GM19023 (cell line): ENCODE measurements at regions not wholly inside any gene's neighbourhood (a gene's known extent, or its start where the extent isn't known, plus 50 kb on each side); places are given as distances from the start of the nearest gene placed in this dataset.
"Not testable (repeated sequence)": the region's sequence is repeated elsewhere in the genome, so short reads cannot be mapped to it uniquely, and the experiment has no call there.

Source experiments
- ATAC-seq: cut with Tn5 transposase; IDR thresholded peaks from one replicate; pipeline ENCODE4 v1.9.1; 2021; ENCODE audit warnings: mild to moderate bottlenecking, moderate library complexity; ENCODE audit not compliant: unreplicated experiment

DNA sequence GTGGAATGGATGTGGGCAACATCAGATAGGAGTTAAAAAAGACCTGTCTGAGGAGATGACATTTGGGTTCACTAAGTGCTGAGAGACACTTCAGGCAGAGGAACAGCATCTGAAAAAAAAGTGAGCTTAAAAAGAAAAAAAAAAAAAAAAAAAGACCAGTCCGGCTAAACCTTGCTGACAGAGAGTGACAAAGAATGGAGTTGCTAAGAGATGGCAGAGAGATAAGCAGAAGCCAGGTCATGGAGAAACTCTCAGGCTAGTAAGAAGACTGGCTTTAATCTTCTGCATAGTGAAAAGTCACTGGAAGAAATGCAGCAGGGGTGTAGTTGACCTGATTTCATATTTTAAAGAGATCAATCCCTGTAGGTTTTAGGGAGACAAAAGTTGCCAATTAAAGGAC is 711.1 kb upstream of the SEMA3D start:
- ATAC-seq, result no peak

DNA sequence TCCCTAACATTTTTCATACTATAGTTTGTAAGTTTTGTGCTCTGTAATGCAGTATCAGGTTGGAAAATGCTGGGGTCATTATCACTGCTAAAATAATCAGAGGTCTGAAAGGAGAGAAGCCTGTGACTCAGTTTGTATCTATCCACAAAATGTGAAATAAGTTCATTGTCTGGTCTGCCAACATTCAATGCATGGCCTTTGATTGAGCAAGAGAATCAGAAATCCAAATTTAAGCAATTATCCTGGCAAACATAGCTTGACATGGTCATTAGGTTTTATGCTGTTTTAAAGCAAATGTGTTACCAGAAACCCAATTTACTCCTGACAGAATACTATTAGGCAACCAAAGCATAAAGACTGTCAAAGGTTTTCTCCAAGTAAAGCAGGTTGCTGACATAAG is 709.7 kb upstream of the SEMA3D start:
- ATAC-seq, result no peak

DNA sequence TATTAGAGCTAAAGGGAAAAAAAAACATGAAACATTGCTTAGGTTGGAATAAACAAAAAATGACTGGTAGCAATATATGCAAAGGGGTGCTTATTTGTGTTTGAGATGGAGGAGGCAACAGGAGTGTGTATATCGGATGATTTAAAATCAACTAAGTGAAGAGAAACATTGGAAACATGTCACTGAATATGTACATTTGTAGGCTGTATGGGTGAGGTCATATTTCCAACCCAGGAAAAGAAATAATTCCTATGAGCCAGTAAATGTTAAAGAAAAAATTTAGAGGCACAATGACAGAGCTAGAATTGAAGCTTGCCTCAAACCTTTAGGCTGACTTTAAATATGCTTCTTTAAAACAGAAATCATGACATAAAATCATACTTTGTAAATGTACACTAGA is 709.0 kb upstream of the SEMA3D start:
- ATAC-seq, result no peak

DNA sequence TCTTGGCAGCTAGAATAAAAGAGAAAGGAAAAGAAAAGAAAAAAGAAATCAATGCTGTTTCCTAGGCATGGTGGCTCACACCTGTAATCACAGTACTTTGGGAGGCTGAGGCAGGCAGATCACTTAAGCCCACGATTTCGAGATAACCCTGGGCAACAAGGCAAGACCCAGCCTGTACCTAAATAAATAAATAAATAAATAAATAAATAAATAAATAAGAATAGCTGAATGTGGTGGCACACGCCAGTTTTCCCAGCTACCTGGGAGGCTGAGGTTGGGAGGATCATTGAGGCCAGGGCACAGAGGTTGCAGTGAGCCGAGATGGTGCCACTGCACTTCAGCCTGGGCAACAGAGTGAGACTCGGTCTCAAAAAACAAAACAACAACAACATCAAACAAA is 705.0 kb upstream of the SEMA3D start:
- not testable (repeated sequence) for ATAC-seq

DNA sequence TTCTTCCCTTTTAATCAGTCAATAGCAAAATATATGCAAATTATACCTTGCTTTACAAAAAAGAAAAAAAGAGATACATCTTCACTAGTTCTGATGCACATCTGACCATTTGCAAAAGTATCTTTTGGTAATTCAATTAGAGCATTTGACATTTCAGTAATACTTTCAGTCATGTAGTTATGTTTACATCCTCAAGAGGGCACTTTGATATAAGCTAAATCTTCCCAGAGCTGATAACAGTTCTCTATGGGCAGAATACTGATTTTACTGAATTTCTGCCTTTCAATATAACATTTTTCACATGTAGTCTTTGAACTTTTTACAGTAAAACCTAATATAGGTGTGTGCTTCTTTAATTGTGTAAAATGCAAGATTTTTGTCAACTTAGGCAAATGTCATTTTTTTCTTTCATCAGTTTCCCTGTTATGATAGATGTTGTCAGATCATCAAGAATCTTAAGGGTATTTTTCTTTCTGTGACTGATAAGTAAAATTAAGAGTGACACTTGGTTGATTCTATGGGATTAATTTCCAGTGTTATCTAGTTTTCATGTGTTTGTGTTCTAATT is 703.5 kb upstream of the SEMA3D start:
- no peak for ATAC-seq

DNA sequence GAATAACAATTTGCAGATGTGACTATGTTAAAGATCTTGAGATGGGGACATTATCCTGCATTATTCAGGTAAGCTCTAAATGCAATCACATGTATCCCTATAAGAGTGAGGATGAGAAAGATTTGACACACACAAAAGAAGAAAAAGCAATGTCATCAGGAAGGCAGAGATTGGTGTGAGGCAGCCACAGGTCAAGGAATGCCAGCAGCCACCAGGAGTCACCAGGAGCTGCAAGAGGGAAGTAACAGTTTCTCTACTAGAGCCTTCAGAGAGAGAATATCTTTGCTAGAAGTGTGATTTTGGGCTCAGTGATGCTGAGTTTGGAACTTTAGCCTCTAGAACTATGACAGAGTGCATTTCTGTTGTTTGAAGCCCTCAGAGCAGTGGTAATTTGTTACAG is 700.3 kb upstream of the SEMA3D start:
- ATAC-seq, result no peak

DNA sequence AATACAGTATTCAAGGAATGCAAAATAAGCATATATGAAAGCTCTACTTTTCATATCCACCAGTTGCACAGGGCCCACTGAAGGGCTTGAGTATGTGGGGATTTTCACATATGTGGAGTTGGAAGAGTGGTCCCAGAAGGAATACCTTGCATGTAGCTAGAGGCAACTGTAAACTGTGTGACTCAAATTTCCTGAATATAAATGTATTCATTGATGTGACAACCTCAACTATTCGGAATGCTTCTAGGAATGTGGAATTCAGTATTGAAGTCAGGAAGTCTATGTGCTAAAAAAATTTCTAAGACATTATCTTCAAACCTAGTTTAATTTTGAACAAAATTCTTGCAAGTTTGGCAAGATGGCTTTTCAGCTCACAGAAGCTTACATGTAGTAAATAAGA is 695.5 kb upstream of the SEMA3D start:
- no peak for ATAC-seq

DNA sequence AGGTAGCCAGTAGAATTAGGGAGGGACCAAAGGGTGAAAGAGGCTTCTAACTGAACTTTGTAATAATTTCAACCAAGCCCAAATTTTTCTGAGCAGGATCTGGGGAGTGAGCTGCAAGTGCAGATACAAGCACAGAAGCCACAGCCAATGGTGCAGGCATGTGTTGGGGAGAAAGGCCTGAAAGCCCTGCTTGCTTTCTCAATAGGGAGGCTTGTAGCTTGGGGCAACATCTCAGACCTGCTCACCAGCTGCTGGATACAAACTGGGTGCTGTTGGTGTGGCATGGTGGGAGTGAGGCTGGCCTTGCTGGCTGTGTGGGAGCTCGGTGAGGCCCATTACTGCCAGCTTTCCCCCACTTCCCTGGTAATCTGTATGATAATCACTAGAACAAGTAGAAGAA is 688.5 kb upstream of the SEMA3D start:
- no peak for ATAC-seq

DNA sequence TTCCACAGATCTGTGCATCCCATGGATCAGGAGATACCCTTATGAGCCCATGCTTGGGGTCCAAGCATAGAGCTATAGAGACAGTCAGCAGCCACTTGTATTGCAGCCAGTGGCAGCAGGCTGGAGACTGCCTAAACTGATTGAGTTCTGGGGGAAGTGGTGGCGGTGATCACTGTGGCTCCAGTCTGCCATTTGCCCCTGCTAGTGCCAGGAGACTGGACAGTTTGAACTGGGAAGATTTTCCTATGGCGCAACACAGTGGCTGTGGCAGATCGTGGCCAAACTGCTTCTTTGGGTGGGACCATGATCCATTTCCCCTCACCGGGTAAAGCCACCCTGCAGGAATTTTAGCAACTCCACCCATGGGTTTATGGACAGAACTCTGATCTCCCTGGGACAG is 679.7 kb upstream of the SEMA3D start:
- no peak for ATAC-seq

DNA sequence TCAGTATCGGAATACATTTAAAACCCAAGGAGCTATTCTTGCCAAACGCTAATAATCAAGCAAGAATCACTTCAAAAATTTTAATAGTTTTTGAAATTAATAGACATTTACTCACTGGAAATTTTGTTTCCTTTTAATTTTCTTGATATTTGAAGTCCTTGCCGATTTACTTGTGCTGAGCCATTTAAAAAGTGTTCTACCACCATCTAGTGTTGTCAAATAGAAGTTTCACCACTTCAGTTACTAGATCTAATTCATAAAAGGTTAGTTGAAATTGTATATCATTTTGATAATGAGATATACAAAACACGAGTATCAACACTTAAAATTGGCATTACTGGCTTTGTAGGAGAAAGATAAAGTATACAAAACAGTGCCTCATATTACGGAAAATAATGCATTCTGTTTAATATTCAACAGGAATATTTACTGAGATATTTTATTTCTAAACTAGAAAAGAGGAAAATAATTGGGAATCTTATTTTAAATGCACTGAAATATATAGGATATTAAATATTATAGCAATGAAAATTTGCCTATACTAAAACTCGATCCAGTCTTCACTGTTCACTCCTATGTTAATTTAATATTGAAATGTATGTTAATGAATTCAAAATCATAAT is 664.8 kb upstream of the SEMA3D start:
- ATAC-seq, result no peak

DNA sequence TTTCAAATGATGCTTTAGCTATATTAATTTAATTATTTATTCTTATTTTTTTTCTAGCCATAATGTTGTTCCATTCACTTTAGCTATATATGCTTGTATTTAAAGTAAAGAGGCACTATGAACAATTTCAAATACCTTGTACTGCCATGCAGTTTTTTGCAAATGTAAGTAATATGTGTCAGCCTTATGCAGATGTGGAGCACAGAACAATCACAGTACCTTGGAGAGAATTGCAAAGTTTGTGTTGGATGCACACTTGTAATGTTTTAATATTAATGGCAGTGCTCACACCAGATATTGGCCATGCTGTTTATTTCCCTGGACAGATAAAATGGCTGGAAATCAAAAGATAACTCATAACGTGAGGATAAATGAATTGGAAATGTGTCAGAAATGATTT is 663.5 kb upstream of the SEMA3D start:
- ATAC-seq, result no peak

DNA sequence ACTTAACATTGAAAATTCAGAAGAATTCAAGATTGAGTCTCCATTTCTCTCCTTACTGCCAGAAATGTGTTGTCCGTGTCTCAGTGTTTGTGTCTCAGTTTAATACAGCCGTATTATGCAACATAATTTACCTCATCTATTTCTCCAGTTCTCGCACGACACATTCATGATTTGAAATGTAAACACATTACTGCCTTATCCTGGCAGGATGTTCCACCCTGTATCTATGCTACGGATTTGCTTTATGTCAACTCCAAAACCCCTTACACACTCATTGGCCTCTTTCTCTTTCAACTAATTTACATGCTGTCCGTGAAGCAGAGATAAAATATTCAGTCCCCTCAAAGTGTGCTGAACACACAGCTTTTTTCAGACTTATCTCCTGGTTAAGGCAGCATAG is 653.7 kb upstream of the SEMA3D start:
- no peak for ATAC-seq

DNA sequence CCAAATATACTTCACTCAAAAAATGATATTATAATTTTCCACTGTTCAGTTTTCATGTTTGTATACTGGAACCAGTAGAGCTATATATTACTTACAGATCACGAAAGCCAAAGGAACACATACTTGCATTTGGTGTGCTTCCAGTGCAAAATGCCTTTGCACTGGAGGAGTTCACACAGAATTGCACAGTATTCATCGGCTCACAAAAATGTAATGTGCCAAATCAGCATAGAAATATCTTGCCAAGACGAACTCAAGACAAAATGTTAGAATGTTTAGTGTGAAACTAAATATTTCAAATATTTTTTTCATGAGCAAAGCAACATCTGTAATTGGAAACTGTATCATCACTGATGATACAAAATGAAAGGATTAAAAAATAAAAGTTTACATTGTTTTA is 646.2 kb upstream of the SEMA3D start:
- no peak for ATAC-seq

DNA sequence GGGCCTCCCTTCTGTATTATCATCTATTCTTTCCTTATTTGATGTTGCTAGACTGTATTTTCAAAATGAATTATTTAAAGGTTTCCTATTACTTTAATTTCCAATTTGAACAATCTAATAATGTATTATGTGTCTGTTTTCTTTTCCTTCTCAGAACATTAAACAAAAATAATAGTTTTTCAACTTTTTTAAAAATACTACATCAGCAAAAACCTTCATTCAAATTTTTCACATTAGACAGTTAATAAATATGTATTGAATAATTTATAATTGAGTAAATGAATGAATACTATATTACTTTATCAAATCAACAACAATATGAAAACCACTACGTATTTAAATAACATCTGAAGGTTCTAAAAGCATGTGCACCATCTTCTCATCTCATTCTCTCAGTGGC is 644.1 kb upstream of the SEMA3D start:
- ATAC-seq, result no peak

DNA sequence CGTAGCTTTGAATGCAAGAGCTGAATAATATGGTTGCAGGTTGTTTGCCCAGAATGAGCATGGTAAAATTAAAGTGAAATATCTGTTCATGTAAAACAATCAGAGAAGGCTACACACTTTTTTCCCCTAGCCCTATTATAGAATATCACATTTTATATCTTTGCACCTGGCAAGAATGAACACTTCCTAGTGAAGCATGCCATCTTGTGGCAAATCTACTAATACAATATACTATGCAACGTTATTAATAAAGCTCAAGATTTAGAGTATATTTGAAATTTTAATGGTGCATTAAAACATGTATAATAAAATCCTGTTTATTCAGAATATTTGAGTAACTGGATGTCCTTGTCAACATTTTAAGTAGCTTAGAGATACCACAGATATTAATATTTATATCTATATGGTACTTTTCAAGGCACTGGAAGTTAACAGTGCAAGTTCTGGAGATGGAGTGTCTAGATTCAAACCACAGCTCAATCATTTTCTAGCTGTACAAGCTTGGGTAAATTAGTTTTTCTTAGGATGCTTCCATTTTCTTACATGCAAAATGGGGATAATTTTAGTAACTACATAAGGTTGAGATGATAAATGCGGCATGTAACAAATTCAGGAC is 643.1 kb upstream of the SEMA3D start:
- ATAC-seq, result no peak

DNA sequence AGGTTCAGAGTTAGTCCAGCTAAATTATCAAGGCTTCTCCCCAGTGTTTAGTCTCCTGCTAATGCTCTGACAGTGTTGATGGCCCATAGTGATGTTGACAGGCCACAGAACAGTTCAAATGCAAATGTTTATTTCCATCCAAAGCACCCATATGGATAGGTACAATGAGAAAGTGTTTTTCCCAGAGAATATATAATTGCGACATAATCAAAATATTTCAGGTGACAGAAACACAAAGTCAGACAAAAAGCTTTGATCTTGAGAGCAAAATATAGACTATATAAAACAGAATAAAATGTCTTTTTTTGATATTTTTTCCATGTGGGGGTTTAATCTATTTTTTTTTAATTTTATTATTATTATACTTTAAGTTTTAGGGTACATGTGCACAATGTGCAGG is 642.3 kb upstream of the SEMA3D start:
- no peak for ATAC-seq

DNA sequence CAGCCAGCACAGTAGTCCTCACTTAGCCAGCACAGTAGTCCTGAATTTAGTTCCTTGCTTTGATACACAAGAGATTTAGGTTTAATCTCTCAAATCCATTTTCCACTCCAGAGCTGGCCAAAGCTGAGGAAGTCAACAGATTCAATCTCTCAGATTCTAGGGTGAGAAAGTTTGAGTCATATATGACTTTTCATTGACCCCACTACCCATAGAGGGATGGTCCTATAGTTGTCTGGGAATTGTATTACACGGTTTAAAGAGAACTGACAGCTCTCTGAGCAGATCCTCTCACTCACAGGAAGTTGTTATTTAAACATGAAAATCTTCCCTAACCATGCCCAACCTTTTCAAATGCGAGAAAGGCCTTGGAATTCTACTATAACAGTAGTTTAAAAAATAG is 641.8 kb upstream of the SEMA3D start:
- ATAC-seq, result no peak

DNA sequence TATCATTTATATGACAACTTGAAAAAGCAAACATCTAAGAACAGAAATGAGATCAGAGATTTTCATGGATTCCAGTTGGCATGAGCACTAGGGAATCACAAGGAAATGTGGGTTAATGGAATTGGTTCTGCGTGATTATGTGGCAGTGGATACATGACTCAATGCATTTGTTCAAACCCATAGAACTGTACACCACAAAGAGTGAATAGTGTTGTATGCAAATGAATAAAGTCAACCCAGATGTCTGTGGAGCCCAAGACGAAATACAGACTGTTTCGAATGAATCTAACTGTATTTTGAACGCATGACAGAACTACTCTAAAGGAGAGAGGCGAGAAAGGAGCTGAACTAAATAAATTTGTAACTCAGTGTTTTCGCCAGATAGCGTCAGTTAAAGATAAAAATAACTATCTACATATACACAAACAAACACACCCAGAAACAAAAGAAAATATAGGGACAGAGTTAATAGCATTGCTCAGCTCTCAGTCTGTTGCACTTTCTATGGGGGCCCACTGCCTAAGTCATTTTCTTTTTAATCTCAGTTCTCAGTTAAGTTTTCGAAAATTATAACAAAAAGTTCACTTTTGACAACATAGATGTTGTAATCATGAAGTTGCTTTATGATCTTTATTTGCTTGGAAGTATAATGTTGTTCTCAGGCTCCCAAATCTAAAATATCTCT is 636.7 kb upstream of the SEMA3D start:
- ATAC-seq, result no peak

DNA sequence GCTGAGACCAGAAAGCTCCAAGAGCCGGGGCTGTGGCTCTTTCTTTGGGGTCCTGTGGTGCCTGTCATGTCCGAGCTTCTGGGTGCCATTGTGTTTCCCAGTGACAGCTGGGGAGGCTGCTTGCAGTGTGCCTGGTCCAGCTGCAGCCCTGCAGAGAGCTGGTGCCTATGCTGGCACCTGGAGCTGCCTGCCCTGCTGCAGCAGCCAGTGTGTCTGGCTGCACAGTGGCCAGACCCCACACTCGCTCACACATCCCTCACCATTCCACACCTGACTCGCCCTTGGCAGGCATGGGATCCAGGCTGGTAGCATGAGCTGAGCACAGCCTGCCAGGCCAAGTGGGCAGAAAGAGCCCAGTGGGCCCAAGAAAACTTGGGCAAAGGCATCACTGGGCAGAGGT is 635.1 kb upstream of the SEMA3D start:
- ATAC-seq, result no peak

DNA sequence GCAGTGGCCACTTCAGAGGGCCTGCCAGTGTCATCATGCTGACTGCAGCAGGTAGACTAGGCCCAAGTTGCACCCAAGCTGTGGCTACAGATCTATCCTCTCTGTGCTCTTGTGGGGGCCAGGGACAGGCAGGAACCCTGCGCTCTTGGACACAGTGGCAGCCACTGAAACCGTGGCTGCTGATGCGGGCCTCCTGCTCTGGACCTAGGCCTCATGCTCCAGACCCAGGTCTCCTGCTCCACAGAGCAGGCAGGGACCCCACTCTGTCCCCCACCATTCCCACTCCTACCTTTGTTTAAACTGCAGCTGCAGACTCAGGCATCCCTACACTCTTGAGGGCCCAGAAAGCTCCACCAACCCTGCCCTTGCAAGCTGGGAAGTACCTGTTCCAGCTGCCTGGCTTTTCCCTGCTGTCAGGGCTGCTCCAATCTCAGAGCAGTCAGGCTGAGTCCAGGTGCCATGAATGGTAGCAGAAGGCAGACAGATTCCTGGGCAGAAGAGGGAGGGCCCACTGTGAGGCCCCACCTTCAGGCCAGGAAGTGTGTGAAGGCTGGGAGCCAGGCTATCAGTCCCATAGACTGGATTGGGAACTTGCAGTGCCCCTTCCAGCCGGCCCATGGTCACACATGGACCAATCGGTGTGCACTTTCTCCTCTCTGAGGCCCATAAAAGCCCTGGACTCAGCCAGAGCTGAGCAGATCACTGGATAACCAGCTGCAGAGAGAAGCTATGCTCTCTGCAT is 634.0 kb upstream of the SEMA3D start:
- no peak for ATAC-seq

DNA sequence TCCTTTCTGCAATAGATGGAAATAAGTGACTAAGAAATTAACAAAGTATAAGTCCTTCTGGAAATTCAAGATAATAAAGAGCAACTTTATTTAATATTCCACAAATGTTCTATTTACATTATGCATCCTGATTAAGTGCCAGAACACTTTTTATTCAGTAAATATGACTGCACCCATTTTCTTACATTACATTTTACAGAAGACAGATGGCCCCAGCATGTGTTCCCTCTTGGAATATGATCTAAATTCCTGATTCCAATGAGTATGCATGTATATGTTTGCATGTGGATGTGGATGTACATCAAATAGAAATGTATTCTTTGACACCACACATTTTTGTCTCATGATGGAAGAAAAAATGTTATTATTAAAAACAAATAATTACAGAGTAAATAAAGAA is 628.7 kb upstream of the SEMA3D start:
- no peak for ATAC-seq

DNA sequence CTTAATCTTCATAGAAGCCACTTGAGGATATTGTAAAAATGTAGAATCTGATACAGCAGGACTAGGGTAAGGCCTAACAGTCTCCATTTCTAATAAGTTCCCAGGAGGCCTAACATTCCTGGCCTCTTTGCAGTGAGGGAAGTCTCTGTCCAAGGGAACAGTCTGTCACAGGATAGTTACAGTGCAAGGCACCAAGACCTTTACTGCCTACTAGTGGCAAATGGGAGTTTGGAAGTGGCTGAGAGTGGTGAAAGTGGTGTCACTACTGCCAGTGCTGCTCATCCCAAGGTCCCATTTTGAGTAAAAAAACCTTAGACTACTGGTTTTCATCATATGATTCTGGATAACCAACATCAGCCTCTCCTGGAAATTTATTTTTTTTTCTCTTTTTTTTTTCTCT is 619.5 kb upstream of the SEMA3D start:
- no peak for ATAC-seq
